ENCODE measurements at regions not wholly inside any gene's neighbourhood (a gene's known extent, or its start where the extent isn't known, plus 50 kb on each side); places are given as distances from the start of the nearest gene placed in this dataset.

GRCh38 chr11:92915551-92915950, 53.9 kb upstream of the MTNR1B start:
- TF ChIP-seq POLR2A (IDR thresholded peaks at IDR 0.05) (no peak), CTCF (IDR thresholded peaks at IDR 0.05) (no peak)

Data from upper lobe of left lung (tissue), 4 donors.